NCI-H226 (cell line): ENCODE measurements at regions not wholly inside any gene's neighbourhood (a gene's known extent, or its start where the extent isn't known, plus 50 kb on each side); places are given as distances from the start of the nearest gene placed in this dataset.

Source experiments
- DNase-seq: peaks from one replicate; pipeline ENCODE4 v3.0.0-alpha.2; 2015

GRCh38 chr4:38189445-38189844 is 229.2 kb downstream of the PTTG2 start:
- peak; percentile 84 for DNase-seq

- DNase-seq, result no peak
Observed at GRCh38 chr4:38190717-38191178, 230.6 kb downstream of the PTTG2 start.

DNA sequence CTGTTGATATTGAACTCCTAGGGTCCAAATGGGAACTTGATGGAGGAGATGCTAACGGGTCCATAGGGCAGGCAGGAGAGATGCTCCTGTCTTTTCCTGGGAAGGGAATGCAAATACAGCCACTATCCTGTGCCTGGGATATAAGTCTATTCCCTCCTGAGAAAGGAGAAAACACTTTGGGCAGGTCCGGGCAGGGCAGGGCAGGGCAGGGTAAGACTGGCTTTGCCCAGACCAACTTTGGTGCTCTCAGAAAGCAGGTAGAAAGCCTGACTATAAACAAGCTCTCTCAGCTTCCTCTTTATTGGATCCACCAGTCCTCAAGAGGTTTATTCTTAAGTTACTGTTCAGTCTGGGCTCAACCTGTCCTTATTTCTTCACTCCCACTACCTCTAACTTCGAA is 232.3 kb downstream of the PTTG2 start:
- no peak for DNase-seq

DNA sequence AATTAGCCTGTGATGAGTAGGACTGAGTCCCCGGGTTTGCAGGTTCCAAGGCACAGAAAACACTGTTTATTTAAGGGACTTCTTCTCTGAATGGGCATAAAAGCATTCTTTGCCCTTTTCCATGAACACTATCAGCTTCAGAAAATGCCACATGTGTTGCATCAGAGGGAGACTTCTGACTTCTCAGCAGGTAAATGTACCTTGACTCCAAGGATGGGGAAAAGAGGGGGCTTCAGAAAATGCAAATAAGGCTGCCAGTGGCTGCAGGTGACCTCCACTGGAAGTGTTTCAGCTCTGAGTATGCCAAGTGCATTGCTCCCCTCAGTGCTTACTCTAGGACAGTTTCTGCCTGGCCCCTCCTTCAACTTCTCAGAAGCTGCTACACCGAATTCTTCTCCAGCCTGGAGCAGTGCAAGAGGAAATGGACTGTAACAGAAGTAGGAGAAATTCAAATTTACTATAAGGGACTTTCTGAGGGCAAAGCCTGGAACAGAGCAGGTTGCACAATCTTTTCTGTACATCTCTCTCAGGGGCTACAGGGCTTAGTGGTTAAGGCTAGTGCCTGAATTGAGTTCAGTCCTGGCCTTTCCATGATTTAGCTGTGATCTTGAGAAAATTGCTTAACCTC is 233.2 kb downstream of the PTTG2 start:
- DNase-seq, result no peak

GRCh38 chr4:38194047-38194602 is 233.9 kb downstream of the PTTG2 start:
- DNase-seq, result no peak

DNA sequence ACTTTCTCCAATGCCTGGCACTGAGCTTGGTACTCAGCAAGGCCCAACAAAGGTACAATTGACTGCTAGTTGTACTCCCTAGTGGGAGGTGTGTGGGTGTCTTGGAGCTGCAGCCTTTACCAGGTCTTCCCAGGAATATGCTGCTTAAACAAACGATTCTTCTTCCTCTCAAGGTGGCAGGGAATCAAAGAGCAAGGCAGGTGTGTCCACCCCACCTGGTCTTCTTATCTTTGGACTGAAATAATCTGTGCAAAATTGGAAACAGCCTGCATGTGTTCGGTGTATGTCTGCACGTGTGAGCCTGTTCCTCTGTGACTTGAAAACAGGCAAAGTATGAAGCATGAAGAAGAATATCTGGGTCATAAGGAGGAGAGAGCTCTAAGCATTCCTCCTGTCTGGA is 235.3 kb downstream of the PTTG2 start:
- DNase-seq, result no peak

DNA sequence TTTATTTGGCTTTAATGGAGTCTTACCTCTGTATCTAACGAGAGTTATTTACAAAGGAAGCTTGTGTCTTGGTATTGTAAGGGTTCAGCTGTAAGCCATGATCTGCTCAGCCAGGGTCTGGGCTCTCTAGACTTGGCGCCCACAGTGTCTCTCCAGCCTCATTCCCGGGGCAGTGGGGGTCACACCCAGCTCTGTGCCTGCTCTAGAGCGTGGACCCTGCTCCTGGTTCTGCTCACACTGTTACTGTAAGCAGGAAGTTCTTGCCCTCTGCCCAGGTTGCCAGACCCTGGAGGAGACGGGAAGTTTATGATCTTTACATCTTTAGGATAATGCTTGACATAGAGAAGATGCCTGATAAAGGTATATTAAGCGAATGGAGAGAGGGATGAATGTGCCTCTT is 235.7 kb downstream of the PTTG2 start:
- no peak for DNase-seq

DNA sequence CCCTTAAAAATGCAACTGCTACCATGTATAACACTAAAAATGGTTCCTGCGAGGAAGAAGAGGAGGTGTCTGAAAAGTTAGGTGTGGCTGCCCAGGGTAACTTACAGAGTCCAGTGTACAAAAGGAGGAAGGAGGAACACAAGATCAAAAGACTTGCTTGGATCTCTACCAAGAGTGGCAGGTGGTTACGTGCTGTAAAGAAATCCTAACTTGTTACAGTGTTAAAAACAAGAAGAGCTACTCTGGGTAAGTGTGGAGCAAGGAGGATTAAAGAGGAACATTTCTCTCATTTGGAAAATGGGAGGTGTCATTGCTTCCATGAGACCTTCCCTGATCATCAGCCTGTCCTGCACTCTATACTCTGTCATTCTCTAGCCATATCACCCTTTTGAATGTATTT is 242.0 kb downstream of the PTTG2 start:
- no peak for DNase-seq

GRCh38 chr4:38203609-38204008 is 243.4 kb downstream of the PTTG2 start:
- no peak for DNase-seq

DNA sequence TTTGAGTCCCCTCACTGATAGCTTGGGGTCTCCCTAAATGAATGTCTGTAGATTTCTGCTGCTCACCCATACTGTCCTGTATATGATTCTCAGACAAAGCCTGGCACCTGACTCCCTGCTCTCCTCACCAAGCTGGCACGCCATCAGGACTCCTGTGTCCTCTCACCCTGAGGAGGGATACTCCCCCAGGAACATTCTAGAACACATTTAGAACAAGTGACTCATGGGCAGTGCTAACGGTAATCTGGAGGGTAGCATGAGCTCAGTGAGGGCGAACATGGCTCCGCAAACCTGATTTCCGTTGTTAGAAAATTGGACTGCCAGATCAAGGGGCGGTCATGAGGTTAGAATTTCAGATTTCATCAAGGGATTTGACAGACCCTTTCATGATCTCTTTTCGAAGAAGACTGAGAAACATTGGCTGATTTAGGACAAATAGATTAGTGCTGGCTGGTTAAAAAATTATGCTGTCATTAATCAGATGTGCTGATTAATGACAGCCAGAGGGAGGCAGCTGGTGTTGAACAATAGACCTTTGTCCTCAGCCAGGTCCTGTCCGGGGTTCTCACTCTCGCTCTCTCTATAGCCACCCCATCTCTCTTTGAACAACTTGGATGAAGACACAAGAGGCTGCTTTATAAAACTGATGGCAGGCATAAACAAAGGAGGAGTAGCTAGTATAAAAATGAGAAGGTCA is 244.3 kb downstream of the PTTG2 start:
- DNase-seq, result no peak

- DNase-seq, result no peak
Observed at GRCh38 chr4:38205261-38205660, 245.1 kb downstream of the PTTG2 start.

DNA sequence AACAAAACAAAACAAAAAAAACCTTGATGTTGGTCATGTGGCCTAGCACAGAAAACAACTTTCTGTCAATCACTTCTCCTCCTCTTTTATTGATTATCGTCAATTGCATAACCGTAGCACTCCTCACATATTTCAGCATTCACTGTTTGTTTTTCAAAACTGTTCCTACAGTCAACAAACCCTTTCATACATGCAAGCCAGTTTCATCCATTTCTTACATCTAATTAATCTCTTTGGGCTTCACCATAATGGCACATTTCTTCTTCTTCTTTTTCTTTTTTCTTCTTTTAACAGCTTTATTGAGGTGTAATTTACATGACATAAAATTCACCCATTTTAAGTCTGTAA is 246.9 kb downstream of the PTTG2 start:
- no peak for DNase-seq

GRCh38 chr4:38209654-38210053 is 249.5 kb downstream of the PTTG2 start:
- no peak for DNase-seq

- DNase-seq, result no peak
Observed at GRCh38 chr4:38210396-38211114, 250.4 kb downstream of the PTTG2 start.

DNA sequence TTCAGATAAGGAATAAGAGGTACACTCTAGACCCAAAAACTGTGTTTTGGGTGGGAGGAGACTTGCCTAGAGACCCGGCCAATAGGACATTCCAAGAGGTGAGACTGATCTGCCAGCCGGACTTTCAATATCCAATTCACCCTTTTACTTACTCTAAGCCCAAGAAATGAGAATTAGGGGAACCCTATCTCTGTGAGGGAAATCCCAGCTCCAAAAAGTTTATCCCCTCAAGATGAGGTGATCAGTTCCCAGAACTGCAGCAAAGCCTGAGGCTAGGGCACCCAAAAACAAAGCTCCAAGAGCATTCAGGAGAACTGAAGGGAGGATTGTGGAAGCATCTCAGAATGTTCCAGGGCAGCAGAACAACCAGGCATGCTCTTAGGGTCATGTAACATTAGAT is 251.7 kb downstream of the PTTG2 start:
- DNase-seq, result no peak

DNA sequence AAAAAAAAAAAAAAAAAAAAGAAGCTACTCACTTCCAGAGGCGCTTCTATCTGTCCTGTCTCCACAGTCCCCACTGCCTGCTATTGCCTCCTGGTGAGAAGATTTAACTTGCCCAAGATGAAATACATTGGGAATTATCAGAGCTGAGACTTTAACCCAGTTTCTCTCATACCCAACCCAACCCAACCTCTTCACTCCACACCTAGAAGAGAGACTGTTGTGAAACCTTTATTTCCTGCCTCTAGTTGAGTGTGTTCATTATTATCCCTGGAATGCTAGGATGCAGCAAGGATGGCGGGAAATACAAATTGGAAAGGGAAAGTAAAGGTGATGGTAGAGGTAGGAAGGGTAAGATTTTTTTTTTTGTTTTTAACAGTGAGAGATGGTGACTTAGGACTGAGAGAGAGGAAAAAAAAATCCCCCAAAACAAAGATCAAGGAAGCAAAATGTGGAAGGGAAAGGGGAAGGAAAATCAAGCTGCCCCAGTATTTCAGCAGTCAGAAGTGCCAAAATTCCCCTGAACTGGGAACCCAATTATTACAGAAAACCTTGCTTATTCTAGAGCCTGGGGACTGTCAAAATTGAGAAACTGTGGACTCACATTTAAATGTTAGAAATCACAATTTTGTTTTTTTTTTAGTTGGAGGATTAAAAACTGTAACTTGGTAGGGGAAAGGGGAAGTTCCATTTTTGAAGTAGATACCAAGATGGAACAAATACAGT is 253.0 kb downstream of the PTTG2 start:
- peak; percentile 28 for DNase-seq

DNA sequence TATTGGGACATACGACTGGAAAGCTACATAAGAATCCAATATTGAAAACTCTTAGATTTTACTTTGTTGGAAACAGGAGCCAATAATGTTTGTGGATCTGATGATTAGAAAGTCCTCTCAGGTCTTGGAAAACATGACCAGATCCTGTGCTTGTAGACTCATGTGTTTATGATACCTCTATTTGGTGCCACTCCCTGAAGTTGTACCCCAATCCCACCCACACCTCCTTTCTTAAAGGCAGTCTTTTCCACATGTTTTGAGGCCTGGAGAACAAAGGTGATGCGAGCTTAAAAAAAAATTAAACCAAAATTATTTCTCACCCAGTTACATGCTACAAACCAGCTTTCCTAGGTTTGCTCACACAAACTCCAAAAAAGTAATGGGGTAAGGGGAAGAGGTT is 262.7 kb downstream of the PTTG2 start:
- no peak for DNase-seq

DNA sequence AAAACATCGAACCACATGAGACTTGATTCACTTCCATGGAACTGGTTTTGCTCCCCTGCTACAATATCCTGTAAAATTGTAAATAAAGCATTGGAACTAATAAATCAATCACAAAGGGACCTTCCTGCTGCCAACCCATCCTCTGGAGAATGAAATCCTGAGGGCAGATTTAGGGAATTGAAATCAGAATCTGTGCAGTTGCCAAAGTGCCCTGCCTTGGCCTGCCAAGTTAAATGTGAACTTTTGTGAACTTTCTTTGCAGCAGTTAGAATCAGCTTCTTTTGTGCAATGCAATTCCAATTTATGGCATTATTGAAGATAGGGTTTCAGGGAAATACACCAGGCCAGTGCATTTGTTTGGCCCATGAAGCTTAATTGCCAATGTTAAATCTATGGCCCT is 263.1 kb downstream of the PTTG2 start:
- no peak for DNase-seq

GRCh38 chr4:38223782-38224236 is 263.6 kb downstream of the PTTG2 start:
- no peak for DNase-seq

GRCh38 chr4:38224850-38225249 is 264.7 kb downstream of the PTTG2 start:
- DNase-seq, result no peak

DNA sequence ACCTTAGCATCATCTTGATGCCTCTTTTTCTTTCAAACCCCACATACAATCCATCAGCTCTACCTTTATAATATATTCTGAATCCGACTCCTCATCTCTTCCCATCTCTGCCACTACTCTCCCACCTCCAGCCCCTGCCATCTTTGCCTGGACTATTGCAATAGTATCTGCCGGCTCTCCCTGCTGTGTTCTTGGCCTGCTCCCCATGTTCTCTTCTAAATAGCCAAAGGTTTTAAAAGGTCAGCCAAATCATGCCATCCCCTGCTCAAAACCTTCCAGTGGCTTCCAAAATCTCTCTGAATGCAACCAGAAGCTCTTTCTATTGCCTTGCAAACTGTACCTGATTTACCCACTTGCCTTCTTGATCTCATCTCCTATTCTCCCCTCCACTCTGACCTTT is 266.0 kb downstream of the PTTG2 start:
- DNase-seq, result no peak

DNA sequence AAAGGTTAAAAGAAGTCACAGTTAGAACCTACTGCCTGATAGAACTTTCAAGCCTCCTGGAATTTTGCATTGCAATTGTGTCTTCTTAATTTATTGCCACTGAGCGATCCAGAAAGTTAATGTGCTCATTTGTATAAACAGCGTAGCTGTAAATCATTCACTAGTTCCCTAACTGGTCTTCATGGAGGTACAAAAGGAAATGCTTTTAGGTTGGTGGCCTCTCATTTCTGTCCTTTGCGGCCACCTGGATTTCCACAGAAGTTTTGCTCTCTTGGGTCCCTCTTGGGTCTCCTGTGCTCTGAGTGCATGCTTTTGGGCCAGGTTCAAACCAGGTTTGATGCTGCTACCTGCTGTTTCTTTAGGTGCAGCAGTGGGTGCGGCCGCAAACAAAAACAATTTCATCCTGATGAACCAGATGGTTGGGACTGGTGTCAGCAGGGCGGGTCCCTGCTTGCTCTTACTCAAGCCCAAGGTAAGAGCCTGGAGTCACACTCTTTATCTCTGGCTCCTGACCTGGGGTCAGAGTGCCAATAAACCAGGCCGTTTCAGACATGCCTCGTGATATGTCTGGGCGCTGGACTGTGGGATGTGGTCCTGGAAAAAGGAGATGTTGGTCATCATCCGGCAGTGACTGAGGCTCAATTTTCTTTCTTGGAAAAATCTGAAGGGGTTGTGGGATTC is 270.1 kb downstream of the PTTG2 start:
- DNase-seq, result no peak
